Suppressor macrophage treated with lipopolysaccharide for 4 hours (primary cell): ENCODE measurements at regions not wholly inside any gene's neighbourhood (a gene's known extent, or its start where the extent isn't known, plus 50 kb on each side); places are given as distances from the start of the nearest gene placed in this dataset.

Source experiments
- DNase-seq: peaks from one replicate; pipeline ENCODE4 v3.0.0-alpha.2; 2020

GRCh38 chr1:208552928-208553327 lies 308.7 kb upstream of the PLXNA2 start:
- DNase-seq, result no peak

GRCh38 chr1:208556461-208556860 lies 312.3 kb upstream of the PLXNA2 start:
- DNase-seq, result no peak

GRCh38 chr1:208557046-208557722 lies 313.0 kb upstream of the PLXNA2 start:
- no peak for DNase-seq

GRCh38 chr1:208557723-208558094 lies 313.5 kb upstream of the PLXNA2 start:
- DNase-seq, result no peak

GRCh38 chr1:208559597-208560329 lies 315.6 kb upstream of the PLXNA2 start:
- DNase-seq, result no peak

GRCh38 chr1:208562151-208562960 lies 318.2 kb upstream of the PLXNA2 start:
- no peak for DNase-seq

GRCh38 chr1:208564466-208564865 lies 320.3 kb upstream of the PLXNA2 start:
- no peak for DNase-seq

GRCh38 chr1:208565756-208566440 lies 321.7 kb upstream of the PLXNA2 start:
- DNase-seq, result no peak

GRCh38 chr1:208569181-208569580 lies 325.0 kb upstream of the PLXNA2 start:
- no peak for DNase-seq

- DNase-seq, result no peak
Observed at GRCh38 chr1:208570362-208570761, 326.2 kb upstream of the PLXNA2 start.

- DNase-seq, result no peak
Observed at GRCh38 chr1:208576425-208576824, 332.2 kb upstream of the PLXNA2 start.

- DNase-seq, result no peak
Observed at GRCh38 chr1:208577381-208577905, 333.3 kb upstream of the PLXNA2 start.

GRCh38 chr1:208581209-208581608 lies 337.0 kb upstream of the PLXNA2 start:
- no peak for DNase-seq

- DNase-seq, result no peak
Observed at GRCh38 chr1:208581667-208582066, 337.5 kb upstream of the PLXNA2 start.

GRCh38 chr1:208584167-208584755 lies 340.1 kb upstream of the PLXNA2 start:
- no peak for DNase-seq

- no peak for DNase-seq
Observed at GRCh38 chr1:208587110-208587509, 342.9 kb upstream of the PLXNA2 start.

GRCh38 chr1:208593306-208594006 lies 349.3 kb upstream of the PLXNA2 start:
- no peak for DNase-seq

- DNase-seq, result no peak
Observed at GRCh38 chr1:208595236-208595635, 351.1 kb upstream of the PLXNA2 start.

GRCh38 chr1:208595745-208596144 lies 351.6 kb upstream of the PLXNA2 start:
- DNase-seq, result no peak

- DNase-seq, result no peak
Observed at GRCh38 chr1:208597571-208597970, 353.4 kb upstream of the PLXNA2 start.

- DNase-seq, result no peak
Observed at GRCh38 chr1:208598021-208598420, 353.8 kb upstream of the PLXNA2 start.

- no peak for DNase-seq
Observed at GRCh38 chr1:208599063-208599462, 354.9 kb upstream of the PLXNA2 start.
